SK-N-DZ (cell line): ENCODE measurements at regions not wholly inside any gene's neighbourhood (a gene's known extent, or its start where the extent isn't known, plus 50 kb on each side); places are given as distances from the start of the nearest gene placed in this dataset.

Experiments
- DNase-seq: peaks from one replicate; pipeline ENCODE4 v3.0.0-alpha.2; 2015; ENCODE audit warnings: low spot score

GRCh38 chr15:46307746-46308145, 672.9 kb downstream of the SQOR start:
- no peak for DNase-seq

- peak; percentile 37 for DNase-seq
Measured at GRCh38 chr15:46309914-46310313, 675.1 kb downstream of the SQOR start.

- peak; percentile 83 for DNase-seq
Measured at GRCh38 chr15:46312133-46312740, 677.4 kb downstream of the SQOR start.

- no peak for DNase-seq
Measured at GRCh38 chr15:46315434-46315833, 680.6 kb downstream of the SQOR start.

GRCh38 chr15:46316024-46316423, 681.2 kb downstream of the SQOR start:
- no peak for DNase-seq

GRCh38 chr15:46317029-46317428, 682.2 kb downstream of the SQOR start:
- DNase-seq, result no peak

- DNase-seq, result no peak
Measured at GRCh38 chr15:46322753-46323152, 687.9 kb downstream of the SQOR start.

GRCh38 chr15:46326173-46326572, 691.3 kb downstream of the SQOR start:
- no peak for DNase-seq

- no peak for DNase-seq
Measured at GRCh38 chr15:46328821-46329220, 694.0 kb downstream of the SQOR start.

- no peak for DNase-seq
Measured at GRCh38 chr15:46329876-46330275, 695.0 kb downstream of the SQOR start.

GRCh38 chr15:46331546-46331945, 696.7 kb downstream of the SQOR start:
- no peak for DNase-seq

- DNase-seq, result no peak
Measured at GRCh38 chr15:46343196-46343935, 708.5 kb downstream of the SQOR start.

- DNase-seq, result no peak
Measured at GRCh38 chr15:46344115-46344724, 709.4 kb downstream of the SQOR start.

- no peak for DNase-seq
Measured at GRCh38 chr15:46344915-46345314, 710.1 kb downstream of the SQOR start.

- DNase-seq, result no peak
Measured at GRCh38 chr15:46354443-46354842, 719.6 kb downstream of the SQOR start.

- DNase-seq, result no peak
Measured at GRCh38 chr15:46365572-46365971, 730.7 kb downstream of the SQOR start.

GRCh38 chr15:46366360-46367007, 731.7 kb downstream of the SQOR start:
- no peak for DNase-seq

- no peak for DNase-seq
Measured at GRCh38 chr15:46383978-46384377, 749.1 kb downstream of the SQOR start.

GRCh38 chr15:46386356-46386755, 751.5 kb downstream of the SQOR start:
- no peak for DNase-seq

- DNase-seq, result no peak
Measured at GRCh38 chr15:46389739-46390138, 754.9 kb downstream of the SQOR start.

GRCh38 chr15:46394463-46394862, 759.6 kb downstream of the SQOR start:
- peak; percentile 69 for DNase-seq

- DNase-seq, result no peak
Measured at GRCh38 chr15:46408312-46408711, 773.5 kb downstream of the SQOR start.
